ENCODE measurements at regions not wholly inside any gene's neighbourhood (a gene's known extent, or its start where the extent isn't known, plus 50 kb on each side); places are given as distances from the start of the nearest gene placed in this dataset.
"Not testable (repeated sequence)": the region's sequence is repeated elsewhere in the genome, so short reads cannot be mapped to it uniquely, and the experiment has no call there.

DNA sequence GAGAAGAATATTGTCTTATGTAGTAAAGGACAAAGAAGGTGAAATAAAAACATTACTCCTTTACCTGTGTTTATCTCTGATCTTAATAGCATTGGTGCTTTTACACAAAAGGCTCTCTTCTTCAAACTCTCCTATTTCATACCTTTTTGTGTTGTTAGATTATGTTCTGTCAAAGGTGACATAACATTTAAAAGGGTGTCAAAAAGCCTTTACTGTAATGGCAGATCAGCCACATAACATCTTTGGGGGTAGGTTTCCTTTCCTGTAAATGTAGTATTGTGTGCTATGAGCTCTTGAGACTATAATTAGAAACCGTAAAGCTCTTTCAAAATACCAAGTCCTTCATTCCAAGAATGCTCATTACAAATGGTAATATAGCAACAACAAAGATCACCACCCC, 400.1 kb downstream of the LNPK start:
- no peak for FAIRE-seq

DNA sequence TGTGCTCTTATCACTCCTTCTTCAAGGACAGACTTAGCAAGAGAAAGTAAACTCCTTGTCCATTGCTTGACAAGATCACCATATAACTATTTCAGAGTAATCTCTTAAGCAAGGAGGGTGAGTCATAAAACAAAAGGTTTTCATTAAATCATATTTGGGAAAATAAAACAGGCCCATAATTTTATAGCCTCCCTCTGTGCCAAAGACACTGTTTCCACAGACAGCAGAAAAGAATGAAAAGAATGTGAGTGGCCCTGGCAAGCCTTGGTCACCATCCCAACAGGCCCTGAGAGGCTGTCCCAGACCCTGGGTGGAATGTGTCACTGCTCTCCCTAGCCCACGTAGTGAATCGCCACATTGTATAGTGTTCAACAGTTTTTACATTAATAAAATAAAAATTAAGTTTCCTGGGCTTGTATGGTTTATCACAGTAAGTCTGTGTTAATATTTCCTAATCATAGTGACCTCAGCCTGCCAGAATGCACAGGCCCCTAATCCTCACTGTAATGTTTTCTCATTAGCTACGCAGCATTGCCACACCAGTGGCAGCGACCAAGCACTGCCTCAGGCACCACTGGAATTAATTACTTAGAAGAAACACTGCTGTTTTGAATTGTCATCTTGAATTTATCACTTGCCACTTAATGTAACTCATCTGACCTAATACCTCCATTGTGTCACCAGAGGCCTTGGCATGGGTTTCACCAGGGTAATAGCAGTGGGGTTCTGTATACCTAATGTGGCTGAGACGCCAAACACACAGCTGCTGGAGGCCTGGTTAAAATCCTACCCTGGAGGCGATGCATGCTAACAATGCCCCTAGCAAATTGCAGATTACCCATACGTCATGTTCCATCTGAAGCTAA, 401.9 kb downstream of the LNPK start:
- FAIRE-seq, result no peak

DNA sequence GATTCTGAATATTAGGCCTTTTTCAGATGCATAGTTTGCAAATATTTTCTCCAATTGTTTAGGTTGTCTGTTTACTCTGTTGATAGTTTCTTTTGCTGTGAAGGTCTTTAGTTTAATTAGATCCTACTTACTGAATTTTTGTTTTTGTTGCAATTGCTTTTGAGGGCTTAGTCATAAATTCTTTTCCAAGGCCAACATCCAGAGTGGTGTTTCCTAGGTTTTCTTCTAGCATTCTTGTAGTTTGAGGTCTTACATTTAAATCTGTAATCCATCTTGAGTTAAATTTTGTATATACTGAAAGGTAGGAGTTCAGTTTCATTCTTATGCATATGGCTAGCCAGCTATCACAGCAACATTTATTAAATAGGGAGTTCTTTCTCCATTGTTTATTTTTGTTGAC, 404.8 kb downstream of the LNPK start:
- FAIRE-seq, result no peak

DNA sequence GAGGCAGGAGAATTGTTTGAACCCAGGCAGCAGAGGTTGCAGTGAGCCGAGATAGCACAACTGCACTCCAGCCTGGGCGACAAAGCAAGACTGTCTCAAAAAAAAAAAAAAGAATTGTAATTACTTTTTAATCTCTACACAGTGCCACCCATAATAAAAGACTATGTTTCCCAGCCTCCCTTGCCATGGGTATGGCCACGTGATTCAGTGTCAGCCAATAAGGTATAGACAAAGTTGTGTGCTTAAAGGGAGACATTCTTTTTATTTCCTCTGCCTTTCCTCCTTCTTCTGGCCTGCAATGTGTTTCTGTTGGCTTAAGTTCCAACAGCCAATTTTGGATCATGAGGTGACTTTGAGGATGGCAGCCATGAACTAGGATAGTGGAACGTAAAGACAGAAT, 406.9 kb downstream of the LNPK start:
- FAIRE-seq, result no peak

DNA sequence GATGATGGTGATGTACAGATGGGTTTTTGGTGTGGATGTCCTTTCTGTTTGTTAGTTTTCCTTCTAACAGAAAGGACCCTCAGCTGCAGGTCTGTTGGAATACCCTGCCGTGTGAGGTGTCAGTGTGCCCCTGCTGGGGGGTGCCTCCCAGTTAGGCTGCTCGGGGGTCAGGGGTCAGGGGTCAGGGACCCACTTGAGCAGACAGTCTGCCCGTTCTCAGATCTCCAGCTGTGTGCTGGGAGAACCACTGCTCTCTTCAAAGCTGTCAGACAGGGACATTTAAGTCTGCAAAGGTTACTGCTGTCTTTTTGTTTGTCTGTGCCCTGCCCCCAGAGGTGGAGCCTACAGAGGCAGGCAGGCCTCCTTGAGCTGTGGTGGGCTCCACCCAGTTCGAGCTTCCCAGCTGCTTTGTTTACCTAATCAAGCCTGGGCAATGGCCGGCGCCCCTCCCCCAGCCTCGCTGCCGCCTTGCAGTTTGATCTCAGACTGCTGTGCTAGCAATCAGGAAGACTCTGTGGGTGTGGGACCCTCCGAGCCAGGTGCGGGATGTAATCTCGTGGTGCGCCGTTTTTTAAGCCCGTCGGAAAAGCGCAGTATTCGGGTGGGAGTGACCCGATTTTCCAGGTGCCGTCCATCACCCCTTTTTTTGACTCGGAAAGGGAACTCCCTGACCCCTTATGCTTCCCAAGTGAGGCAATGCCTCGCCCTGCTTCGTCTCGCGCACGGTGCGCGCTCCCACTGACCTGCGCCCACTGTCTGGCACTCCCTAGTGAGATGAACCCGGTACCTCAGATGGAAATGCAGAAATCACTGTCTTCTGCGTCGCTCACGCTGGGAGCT, 408.2 kb downstream of the LNPK start:
- not testable (repeated sequence) for FAIRE-seq

DNA sequence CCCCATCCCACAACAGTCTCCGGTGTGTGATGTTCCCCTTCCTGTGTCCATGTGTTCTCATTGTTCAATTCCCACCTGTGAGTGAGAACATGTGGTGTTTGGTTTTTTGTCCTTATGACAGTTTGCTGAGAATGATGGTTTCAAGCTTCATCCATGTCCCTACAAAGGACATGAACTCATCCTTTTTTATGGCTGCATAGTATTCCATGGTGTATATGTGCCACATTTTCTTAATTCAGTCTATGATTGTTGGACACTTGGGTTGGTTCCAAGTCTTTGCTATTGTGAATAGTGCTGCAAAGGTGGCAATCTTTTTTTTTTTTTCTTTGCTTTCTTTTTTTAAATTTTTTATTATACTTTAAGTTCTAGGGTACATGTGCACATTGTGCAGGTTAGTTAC, 406.7 kb upstream of the ATP5MC3 start:
- FAIRE-seq, result not testable (repeated sequence)

DNA sequence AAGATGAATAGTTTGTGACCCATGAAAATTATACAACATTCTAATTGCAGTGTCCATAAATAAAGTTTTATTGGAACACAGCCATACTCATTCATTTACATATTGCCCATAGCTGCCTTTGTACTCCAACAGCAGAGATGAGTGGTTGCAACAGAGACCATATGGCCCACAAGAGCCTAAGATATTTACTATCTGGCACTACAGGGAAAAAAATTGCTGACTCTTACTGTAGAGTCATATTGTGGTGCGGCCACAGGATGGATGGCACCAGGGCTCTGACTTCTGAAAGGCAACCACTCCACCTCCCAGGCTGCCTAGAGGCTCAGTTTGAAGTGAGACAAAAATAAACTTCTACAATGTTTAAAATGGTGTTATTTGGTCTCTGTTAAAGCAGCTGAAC, 404.0 kb upstream of the ATP5MC3 start:
- FAIRE-seq, result no peak

DNA sequence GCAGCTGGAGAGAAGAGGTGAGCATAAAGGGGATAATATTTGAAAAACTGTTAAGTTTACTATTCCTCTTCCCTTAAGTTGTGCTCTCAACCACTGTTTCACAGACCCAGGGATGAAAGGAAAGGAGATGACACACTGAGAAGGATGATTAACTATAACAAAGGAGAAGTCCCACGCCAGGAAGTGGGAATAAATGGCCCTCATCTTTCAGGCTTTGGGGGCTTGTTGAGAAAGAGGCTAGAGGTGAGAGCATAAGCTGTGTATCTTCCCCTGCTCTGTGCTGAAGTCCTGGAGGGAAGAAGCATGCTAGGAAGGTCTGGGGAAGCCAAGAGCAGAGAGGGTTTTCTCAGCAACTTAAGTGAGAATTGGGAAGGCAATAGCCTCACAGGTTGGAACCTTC, 399.1 kb upstream of the ATP5MC3 start:
- FAIRE-seq, result no peak

DNA sequence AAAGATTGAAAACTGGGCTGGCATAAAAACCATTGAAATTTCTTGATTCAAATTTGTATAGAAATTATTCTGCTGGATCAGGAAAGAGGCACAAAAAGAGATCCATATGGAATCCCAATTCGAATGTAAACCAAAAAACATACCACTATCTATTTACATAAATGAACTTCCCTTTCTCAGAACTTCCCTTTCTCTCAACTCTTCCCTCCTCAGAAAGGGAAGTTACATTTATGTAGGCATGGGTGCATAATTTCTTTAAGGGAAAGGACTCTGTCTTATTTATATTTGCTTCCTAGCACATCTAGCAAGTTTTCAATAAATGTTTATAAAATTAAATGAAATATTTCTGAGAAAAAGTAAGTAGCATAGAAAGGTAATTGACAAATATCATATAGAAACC, 398.1 kb upstream of the ATP5MC3 start:
- no peak for FAIRE-seq

DNA sequence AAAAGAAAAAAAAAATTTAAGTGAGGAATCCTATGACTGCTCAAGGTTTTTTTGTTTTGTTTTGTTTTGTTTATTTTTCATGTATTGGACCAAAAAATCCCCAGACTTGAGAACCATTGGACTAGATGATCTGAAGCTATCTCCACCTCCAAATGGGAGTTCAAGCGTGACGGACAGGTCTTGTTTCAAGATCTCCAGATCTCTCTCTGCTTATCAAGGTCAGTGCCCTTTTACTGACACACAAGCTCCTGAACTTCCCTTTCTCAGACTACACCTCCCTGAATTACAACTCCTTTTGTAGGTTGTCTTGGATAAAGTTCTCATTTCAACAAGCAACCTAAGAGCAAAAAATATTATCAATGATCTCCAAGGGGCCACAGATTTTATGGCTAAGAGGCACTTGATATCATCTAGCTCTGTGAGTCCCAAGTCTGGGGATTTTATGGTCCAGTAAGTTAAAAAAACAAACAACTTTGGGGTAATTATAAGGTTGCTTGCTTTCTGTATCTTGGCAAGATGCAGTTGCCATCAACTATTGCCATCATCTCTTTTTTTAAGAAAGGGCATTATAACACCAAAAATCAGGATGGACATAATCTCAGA, 396.0 kb upstream of the ATP5MC3 start:
- no peak for FAIRE-seq

DNA sequence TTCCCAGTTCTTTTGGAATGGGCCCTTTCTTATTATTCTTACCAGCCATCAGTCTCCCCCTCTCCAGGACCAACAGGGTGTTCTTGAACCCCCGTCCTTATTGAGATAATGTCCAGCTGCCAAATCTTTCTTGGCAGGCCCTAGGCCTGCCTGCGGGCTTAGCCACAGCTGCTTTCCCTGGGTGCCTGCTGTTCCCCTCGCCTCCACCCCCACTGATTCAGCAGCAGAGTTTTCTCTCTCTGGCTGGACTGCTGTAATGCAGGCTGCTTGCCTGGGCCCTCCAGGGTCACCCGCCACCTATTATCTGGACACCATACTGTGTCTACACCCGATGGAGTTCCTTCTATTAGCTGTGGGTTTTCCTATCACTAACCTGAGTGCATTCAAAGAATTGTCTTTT, 395.4 kb upstream of the ATP5MC3 start:
- FAIRE-seq, result no peak

DNA sequence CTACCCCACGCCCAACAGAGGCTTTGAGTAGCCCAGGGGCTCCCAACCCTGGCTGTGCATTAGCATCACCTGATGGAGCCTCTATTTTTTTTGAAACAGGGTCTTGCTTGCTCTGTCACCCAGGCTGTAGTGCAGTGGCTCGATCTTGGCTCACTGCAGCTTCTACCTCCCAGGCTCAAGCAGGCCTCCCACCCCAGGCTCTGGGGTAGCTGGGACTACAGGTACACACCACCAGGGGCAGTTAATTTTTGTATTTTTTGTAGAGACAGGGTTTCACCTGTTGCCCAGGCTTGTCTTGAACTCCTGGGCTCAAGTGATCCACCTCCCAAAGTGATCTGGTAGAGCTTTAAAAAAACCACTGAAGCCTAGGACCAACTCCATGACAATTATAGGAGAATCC, 394.8 kb upstream of the ATP5MC3 start:
- FAIRE-seq, result no peak

DNA sequence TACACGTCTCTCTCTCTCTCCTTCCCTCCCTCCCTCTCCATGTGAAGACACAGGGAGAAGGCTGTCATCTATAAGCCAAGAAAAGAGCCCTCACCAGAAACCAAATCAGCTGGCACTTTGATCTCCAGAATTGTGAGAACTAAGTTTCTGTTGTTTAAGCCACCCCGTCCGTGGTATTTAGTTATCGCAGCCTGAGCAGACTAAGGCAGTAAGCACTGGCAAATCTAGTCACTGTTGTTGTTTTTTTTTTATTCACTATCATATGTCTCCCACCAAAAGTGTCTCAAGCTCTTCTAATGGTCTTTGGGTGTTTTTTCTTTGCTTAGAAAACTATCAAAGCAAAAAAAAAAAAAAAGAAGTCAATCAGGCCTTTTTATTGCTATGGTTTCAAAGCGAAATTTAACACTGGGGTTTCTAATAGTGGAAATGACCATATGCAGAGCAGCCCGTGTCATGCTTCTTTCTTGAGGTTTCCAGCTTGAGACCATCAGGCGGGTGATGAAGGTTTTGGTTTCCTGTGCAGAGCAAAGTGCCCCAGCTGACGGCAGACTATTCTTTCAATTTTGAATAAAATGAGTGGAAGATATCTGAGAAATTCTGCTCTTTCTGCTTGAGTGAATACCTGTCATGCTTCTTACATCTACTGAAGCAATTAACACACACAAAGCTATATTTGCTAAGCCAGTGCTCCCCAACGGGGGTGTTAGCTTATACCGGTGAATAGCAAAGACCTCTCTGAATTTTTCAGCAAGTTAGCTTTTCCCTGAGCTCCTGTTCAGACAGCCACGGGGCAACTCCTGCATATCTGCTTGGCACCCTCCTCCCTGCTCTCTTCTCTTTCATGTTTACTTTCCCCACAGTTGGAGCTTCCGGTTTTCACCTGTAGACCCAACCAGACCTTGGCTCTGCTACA, 394.1 kb upstream of the ATP5MC3 start:
- FAIRE-seq, result no peak

DNA sequence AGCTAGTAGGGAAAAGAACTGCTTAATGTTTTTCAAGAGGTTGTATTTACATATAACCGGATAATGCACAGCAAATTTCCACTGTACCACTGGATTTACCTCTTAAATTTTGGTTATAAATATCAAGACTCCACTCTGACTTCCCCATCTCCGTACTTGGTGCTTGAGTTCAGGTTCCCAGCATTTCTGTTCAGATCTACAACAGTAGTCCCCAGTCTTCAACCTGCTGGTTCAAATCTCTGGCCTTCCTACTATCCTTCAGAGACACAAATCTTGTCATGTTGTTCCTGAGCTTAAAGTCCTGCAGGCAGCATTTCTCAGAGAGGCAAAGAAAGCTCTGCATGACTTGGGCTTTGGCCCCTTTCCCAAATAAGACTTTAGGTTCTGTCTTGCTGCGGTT, 392.6 kb upstream of the ATP5MC3 start:
- no peak for FAIRE-seq

DNA sequence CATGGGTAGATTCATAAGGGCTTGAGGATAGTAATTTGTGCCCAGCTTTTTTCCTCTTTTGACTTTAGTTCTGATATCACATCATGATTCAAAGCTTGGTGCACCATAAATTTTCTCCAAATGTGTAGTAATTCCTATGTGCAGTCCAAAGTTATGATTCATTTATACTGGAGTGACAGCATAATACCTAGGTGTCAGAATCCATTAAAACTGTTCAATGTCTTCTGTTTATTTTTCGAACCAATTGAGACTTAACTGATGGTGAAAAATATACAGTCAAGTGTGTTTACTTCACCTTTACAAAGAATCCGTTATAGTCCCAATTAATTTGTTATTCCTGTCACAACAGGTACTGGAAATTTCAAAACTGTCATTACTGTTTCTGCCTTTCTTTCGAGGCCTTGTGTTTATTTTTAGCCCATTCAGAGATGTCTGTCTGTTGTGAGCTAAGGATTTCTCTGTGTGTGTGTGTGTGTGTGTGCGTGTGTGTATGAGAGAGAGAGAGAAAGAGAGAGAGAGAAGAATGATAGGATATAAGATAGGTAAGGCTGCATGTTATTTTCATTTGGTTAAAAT, 389.7 kb upstream of the ATP5MC3 start:
- FAIRE-seq, result no peak

DNA sequence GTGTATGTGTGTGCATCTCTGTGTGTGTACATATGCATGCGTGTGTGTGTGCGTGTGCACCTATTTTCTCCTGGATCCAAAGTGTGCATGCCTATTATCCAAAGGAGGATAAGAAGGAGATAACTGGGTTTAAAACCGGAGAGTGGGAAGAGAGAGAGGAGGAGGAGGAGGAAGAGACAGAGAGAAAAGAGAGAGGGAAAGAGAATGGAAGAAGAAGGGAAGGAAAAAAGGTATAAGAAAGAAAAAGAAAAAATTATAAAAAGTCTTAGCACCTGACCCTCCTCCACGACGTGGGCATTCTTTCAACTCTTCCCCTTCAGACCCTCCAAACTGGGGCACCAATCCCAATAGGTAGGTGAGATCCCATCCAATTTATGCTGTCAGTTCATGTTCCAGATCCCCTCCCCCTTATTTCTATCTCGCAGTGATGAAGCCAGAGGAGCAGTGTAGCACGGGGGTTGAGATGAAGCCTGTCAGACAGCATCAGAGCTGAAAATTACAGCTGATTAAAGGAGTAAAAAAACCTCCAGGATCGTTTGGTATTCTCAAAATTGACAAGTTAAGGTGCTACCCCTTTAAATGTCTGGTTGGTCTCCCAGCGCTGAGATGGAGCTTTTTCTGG, 386.7 kb upstream of the ATP5MC3 start:
- no peak for FAIRE-seq

DNA sequence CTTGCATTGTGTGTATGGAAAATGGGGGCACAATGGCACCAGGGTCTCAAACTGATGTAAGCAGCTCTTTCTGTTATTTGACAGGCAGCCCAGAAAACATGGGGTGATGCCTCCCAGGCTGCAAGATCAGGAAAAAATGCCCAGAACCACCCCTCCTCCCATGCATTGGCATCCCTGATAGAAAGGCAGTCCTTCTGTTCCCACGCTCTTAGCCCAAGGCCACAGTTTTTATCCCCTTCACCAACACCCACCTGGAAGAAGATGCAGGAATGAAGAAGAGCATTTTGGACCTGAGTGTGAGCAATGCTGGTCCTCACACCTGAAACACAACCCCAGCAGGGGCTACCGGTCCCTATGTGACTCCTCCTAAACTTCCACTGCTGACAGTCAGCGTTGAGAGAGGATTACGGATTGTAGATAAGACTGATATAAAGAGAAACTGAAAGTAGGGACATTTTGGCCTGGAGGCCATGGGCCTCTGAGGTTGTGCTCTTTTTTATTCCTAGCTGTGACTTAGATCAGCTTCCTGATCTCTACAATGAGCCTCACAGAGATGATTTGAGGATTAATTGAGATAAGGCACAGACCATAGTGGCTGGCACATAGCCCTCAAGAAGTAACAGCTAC, 386.0 kb upstream of the ATP5MC3 start:
- no peak for FAIRE-seq

DNA sequence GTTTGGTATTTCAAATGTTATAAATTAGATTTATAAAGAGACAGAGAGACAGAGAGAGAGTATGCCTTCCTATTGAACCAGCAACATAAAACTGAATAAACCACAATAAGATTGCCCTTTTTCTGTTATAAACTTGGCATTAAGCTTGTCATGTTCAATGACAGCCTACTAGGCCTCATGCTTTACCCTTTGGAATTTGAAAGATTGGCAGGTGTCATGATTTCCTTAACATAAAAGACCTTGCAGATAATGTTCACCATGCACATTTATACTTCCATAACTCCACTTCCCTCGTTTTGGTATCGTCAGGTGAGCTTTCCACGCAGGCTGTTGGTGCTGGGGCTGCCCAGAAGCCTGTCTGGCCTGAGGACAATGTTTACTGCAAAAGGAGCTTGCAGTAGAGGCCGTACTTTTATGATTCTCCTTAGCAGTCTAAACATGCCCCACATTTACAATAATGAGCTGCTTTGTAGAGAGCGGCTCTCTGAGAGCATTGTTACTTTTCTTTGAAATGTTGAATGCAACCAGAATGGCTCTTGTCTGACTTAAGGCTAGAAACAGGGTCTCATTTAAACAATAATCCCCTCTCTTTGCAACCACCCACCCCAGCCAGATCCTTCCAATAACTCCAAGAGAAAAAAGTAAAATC, 379.1 kb upstream of the ATP5MC3 start:
- no peak for FAIRE-seq

DNA sequence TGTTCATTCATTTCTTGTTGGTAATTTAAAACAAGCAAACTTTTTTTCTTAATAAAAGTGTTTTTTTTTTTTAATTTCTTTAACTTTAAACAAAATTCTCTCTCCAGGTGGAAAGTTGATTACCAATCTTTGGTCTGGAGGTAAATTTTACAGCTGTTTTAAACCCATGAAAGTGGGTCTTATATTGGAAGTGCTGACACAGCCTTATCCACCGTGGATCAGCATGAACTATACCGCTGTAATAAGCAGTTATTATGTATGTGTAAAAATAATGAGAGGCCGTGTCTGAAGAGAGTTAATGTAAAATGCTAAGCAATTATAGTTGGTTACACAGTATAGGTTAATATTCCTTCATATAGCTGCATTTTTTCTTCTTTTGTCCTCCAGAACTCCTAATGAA, 378.1 kb upstream of the ATP5MC3 start:
- no peak for FAIRE-seq

DNA sequence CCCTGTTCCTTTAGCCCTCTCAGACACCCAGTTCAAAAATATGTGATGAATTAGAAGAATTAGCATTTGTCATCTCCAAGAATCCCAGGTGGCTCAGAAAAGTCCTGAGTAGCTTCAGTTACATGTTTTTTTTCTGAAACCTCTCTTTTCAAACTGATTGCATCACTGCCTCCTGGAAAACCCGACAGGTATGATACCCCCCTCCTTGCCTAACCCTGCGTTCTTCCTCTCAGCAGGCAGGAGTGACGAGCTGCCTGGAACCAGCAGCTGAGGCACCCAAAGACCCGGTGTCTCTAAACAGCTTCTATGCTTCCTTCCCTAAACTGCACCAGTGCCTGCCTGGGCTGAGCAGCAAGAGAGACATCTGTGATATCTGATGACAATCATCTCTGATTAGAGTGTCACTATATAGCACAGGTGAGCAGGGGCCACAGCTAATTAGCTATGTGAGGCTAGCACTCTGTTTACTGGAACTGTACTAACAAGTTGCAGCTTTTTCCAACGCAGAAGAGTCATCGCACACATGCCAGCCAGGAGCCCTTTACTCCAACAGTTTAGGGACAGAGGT, 376.4 kb upstream of the ATP5MC3 start:
- FAIRE-seq, result no peak

Measured in TTC549 (cell line).